RWPE2 (cell line): ENCODE measurements at regions not wholly inside any gene's neighbourhood (a gene's known extent, or its start where the extent isn't known, plus 50 kb on each side); places are given as distances from the start of the nearest gene placed in this dataset.

Experiments used
- ATAC-seq: fragments of 200-7000 bp; cut with Tn5 transposase; 3 replicates; pipeline ENCODE4 v1.9.1; 2021; ENCODE audit warnings: low read depth
- DNase-seq: peaks from one replicate; pipeline ENCODE4 v3.0.0-alpha.2; 2020; ENCODE audit warnings: low spot score
- H3K27ac ChIP-seq: fragments of 450-650 bp; 2 replicates; pipeline ENCODE4 v1.5.1; 2017; ENCODE audit warnings: mild to moderate bottlenecking; ENCODE audit not compliant: poor library complexity, severe bottlenecking
- H3K27me3 ChIP-seq: fragments of 250-450 bp; sonication (Bioruptor Pico); 2 replicates; pipeline ENCODE4 v1.5.1; 2021; ENCODE audit warnings: mild to moderate bottlenecking, moderate library complexity; ENCODE audit not compliant: insufficient read depth, poor library complexity, severe bottlenecking
- H3K36me3 ChIP-seq: fragments of 250-450 bp; sonication (Bioruptor Pico); 2 replicates; pipeline ENCODE4 v1.5.1; 2020; ENCODE audit warnings: low read depth, mild to moderate bottlenecking, moderate library complexity
- H3K4me1 ChIP-seq: fragments of 250-450 bp; sonication (Bioruptor Pico); 2 replicates; pipeline ENCODE4 v1.5.1; 2021; ENCODE audit warnings: mild to moderate bottlenecking, moderate library complexity; ENCODE audit not compliant: insufficient read depth, poor library complexity, severe bottlenecking
- H3K4me3 ChIP-seq: fragments of 250-450 bp; sonication (Bioruptor Pico); 2 replicates; pipeline ENCODE4 v1.5.1; 2021; ENCODE audit warnings: mild to moderate bottlenecking, moderate library complexity; ENCODE audit not compliant: severe bottlenecking
- H3K9me3 ChIP-seq: fragments of 250-450 bp; sonication (Bioruptor Pico); 2 replicates; pipeline ENCODE4 v1.5.1; 2021; ENCODE audit warnings: mild to moderate bottlenecking, moderate library complexity; ENCODE audit not compliant: severe bottlenecking
- TF ChIP-seq, protein P1 (sequence below): fragments of 450-650 bp; IDR thresholded peaks from one replicate; pipeline ENCODE4 v1.5.1; 2017; ENCODE audit warnings: mild to moderate bottlenecking, moderate library complexity; ENCODE audit not compliant: poor library complexity, severe bottlenecking

DNA sequence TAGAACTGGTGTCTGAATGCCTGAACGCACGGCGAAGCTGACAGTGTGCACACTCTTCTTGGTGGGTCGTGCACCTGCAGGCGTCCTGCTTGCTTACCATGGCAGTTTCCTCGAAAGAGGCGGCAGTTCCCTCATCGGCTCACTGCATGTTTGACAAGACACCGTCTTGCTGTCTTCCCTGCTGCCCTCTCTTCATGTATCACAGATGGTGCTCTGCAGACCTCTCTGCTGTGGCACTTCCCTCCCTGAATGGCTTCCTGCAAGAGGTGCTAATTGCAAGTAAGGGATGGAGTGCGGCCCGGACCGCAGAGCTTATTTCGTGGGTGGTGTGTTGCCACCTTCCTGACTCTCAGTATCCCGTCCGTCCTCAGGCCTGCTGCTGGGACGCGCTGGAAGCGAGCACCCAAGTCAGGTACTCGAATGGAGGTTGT is 156.7 kb upstream of the RTL1 start:
- TF ChIP-seq, protein P1, sequence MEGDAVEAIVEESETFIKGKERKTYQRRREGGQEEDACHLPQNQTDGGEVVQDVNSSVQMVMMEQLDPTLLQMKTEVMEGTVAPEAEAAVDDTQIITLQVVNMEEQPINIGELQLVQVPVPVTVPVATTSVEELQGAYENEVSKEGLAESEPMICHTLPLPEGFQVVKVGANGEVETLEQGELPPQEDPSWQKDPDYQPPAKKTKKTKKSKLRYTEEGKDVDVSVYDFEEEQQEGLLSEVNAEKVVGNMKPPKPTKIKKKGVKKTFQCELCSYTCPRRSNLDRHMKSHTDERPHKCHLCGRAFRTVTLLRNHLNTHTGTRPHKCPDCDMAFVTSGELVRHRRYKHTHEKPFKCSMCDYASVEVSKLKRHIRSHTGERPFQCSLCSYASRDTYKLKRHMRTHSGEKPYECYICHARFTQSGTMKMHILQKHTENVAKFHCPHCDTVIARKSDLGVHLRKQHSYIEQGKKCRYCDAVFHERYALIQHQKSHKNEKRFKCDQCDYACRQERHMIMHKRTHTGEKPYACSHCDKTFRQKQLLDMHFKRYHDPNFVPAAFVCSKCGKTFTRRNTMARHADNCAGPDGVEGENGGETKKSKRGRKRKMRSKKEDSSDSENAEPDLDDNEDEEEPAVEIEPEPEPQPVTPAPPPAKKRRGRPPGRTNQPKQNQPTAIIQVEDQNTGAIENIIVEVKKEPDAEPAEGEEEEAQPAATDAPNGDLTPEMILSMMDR = no peak
- H3K4me3 ChIP-seq = no peak overlapping the region
- peaks cover 4% of the 10 kb centered on the region for H3K9me3 ChIP-seq
- ATAC-seq = no peak
- peaks cover 5% of the 10 kb centered on the region for H3K4me1 ChIP-seq
- no peak overlapping the region for H3K27ac ChIP-seq
- DNase-seq = peak; percentile 65
- no peaks in the 10 kb centered on the region for H3K27me3 ChIP-seq
- H3K36me3 ChIP-seq = peaks cover 9% of the 10 kb centered on the region

DNA sequence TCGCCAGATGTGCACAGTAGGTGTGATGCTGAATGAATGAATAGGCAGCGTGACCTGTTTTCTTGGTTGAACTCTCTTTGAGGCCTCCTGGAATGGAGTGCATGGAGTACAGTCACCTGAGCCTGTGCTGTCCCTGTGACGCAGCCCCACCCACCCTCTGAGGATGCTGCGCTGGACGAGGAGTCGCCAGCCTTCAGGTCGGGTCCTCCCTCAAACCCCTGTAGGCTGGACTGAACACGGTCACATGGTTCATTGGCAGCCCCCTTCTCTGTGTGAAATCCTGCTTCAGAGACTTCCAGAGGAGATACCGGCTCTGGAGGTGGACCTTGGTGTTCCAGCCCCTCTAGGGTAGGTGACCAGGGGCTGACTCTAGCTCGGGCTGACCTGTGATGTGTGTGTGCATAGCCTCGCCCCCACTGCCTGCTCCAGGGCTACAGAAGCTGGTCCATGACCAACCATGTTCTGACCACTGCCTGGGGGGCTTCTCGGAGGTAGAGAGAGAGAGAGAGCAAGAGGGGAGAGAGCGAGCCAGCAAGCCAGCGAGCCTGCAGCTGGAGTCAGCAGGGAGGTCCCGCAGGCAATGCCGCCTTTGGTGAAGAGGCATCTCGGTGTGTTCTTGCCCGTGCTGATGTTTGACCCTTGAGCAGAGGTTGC is 158.0 kb upstream of the RTL1 start:
- Histone ChIP-seq H3K4me1 (peaks cover 5% of the 10 kb centered on the region), H3K9me3 (peaks cover 4% of the 10 kb centered on the region), H3K36me3 (peaks cover 3% of the 10 kb centered on the region), H3K4me3 (no peak overlapping the region), H3K27ac (no peak overlapping the region), H3K27me3 (no peaks in the 10 kb centered on the region)
- DNase-seq (peak; percentile 46), ATAC-seq (no peak)
- TF ChIP-seq, protein P1 = no peak

DNA sequence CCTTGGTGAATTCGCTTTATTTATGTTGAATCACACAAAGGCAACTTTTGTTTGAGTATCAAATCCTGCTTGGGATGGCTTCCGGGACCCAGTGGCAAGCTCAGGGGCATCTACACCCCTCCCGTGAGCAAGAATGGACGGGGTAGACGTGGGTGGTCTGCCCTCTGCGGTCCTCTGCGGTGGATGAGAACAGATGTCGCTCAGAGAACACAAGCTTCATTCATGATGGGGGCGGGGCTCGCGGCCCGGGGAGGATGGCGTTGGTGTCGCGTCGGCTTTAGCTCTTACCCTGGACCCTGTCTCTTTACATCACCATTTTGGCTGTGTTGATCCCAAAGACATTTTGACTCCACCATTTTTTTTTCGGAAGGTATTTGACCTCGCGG is 158.5 kb upstream of the RTL1 start:
- peaks cover 3% of the 10 kb centered on the region for H3K36me3 ChIP-seq
- ATAC-seq (no peak), DNase-seq (peak; percentile 51)
- peaks cover 5% of the 10 kb centered on the region for H3K4me1 ChIP-seq
- H3K27ac ChIP-seq = no peak overlapping the region
- H3K4me3 ChIP-seq = no peak overlapping the region
- TF ChIP-seq, protein P1 = no peak
- H3K27me3 ChIP-seq = no peaks in the 10 kb centered on the region
- H3K9me3 ChIP-seq = peaks cover 4% of the 10 kb centered on the region

DNA sequence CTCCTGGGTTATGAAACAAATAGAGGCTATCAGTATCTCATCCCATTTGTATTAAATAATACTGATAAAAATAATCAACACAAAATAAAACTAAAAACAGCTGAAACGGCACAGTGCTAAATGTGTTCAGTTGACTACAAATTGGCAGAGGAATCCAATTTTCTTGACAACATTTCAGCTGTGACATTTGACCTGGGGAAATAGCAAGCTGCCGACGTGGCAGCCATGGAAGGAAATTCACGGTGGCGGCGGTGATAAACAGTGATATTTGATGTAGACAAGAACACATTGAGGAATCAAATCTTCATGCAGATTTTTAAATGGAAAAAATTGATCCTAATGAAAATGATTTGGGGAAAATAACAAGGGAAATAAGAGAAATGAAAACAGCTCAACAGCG is 159.1 kb upstream of the RTL1 start:
- no peaks in the 10 kb centered on the region; the same call in 1 of the 2 replicates for H3K36me3 ChIP-seq

DNA sequence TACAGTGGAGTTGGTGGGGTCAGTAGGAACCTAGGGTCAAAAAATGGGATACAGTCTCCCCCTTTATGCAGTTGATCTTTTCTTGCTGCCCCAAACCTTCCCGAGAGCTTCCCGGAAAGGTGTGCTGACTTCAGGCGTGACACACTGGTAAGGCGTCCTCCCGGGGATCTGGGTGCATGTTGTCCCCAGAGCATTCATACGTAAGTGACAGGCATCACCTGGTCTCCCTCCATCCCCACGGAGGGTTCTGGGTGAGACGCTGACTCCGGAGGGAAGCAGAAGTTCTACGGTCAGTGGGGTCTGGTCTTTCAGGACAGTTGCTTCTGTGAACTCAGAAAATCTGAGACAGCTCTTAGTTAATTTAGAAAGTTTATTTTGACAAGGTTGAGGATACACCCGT is 159.6 kb upstream of the RTL1 start:
- H3K9me3 ChIP-seq = no peaks in the 10 kb centered on the region

More for the DNA sequence above, 159.1 kb upstream of the RTL1 start:
- TF ChIP-seq, protein P1 = no peak
- Histone ChIP-seq H3K4me3 (no peak overlapping the region), H3K27me3 (no peaks in the 10 kb centered on the region), H3K4me1 (peaks cover 5% of the 10 kb centered on the region), H3K27ac (no peak overlapping the region), H3K9me3 (peaks cover 4% of the 10 kb centered on the region)
- DNase-seq (peak; percentile 9), ATAC-seq (no peak)

More for the DNA sequence above, 159.6 kb upstream of the RTL1 start:
- no peak overlapping the region for H3K4me3 ChIP-seq
- ATAC-seq (no peak), DNase-seq (peak; percentile 36)
- no peaks in the 10 kb centered on the region; the same call in 1 of the 2 replicates for H3K36me3 ChIP-seq
- no peak overlapping the region for H3K27ac ChIP-seq
- peaks cover 5% of the 10 kb centered on the region for H3K4me1 ChIP-seq
- no peaks in the 10 kb centered on the region for H3K27me3 ChIP-seq
- TF ChIP-seq, protein P1 = no peak
